T-helper 2 cell (primary cell): ENCODE measurements at regions not wholly inside any gene's neighbourhood (a gene's known extent, or its start where the extent isn't known, plus 50 kb on each side); places are given as distances from the start of the nearest gene placed in this dataset.
"Not testable (repeated sequence)": the region's sequence is repeated elsewhere in the genome, so short reads cannot be mapped to it uniquely, and the experiment has no call there.

ENCODE experiments used
- DNase-seq, 5 experiments: peaks; one replicate each; pipeline versions ENCODE4 v3.0.0 to v3.0.0-alpha.2; 2012 to 2022

DNA sequence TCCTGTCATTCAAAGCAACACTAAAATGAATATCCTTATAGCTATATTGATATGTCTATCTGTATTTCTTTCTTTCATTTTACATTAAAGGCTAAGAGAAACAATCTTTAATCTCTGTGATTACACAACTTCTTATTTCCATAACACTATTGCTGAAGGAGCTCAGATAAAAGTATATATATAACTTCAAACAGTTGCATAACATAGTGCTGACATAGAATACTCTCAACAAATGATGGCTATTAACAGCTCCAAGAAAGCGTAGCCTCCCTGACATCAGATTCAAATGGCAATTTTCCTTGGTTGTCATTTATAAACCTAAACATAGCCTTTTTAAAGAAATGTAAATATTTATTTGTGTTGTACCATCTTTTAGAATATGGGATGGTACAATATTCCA lies 116.6 kb upstream of the PTPRG start:
- DNase-seq = no peak

DNA sequence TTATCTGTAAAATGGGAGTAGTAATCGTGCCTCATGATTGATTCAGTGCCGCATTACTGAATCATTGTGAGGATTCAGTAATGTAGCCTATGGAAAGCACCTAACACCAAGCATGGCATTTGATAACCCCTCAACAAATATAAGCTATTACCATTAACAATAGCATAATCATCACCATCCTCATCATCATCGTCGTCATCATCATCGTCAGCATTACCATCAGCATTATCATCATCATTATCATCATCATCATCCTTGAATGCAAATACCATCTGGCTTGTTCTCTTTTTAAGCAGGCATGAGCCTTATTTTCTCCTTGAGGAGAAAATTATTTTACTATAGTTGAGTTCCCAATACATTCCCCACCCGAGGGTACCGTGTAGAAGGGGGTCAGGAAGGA lies 115.4 kb upstream of the PTPRG start:
- DNase-seq = no peak

GRCh38 chr3:61446341-61446740 lies 115.0 kb upstream of the PTPRG start:
- no peak for DNase-seq

- DNase-seq = no peak
Measured at GRCh38 chr3:61448378-61448777, 113.0 kb upstream of the PTPRG start.

DNA sequence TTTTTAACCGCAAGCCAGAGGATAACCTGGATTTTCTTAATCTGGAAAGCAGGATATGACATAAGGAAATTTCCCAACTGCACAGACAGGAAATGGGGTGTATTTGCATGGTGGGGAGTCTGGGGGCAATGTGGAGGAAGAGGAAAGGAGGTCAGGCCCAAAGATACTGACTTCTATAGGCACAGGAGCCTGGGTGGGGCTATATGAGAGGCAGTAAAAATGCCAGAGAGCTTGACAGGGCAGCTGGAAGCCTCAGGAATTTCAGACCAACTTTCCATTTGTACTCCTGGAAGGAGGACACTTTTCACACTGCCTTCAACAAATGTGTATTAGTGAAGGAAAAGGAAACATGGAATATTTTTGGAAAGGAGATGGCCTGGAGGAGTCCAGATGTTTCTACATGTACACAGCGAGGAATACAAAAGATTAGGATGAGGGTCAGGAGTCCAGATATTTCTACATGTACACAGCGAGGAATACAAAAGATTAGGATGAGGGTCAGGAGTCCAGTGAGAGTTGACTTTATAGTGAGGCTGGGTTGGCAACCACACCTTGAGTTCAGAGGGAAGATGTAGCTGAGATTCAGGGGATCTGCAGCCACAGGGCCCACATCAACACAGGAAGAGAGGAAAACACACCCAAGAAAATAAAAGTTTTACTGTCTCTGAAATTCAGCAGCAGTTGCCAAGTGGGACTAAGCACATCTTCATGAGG lies 111.9 kb upstream of the PTPRG start:
- no peak for DNase-seq

DNA sequence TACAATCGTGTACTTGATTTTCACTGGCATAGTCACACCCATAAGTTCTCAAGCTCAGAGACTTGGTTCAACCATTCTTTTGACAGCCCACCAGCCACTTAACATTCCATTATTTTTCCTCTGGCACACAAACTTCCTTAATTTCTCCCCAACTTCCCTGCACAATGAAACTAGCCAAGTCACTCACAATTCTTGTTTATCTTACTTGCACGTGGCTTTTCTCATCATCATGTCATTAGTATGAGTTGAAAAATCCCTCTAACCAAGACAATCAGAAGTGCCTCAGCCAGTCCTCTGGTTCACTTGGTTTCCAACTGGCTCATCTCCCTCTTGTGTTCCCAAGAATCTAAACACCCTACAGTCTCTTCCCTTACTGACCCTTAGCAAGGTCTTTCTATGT lies 110.5 kb upstream of the PTPRG start:
- DNase-seq = no peak

DNA sequence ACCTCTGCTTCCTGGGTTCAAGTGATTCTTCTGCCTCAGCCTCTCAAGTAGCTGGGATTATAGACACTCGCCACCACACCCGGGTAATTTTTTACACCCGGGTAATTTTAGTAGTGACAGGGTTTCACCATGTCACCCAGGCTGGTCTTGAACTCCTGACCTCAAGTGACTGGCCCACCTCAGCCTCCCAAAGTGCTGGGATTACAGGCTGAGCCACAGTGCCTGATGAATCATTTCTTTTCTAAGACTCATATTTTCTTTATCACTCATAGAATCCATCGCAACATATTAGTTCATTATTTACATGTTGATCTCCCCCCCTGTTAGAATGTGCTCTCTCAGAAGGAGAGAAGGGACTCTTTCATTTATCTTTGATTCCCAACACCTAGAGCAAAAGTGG lies 109.5 kb upstream of the PTPRG start:
- DNase-seq = no peak

DNA sequence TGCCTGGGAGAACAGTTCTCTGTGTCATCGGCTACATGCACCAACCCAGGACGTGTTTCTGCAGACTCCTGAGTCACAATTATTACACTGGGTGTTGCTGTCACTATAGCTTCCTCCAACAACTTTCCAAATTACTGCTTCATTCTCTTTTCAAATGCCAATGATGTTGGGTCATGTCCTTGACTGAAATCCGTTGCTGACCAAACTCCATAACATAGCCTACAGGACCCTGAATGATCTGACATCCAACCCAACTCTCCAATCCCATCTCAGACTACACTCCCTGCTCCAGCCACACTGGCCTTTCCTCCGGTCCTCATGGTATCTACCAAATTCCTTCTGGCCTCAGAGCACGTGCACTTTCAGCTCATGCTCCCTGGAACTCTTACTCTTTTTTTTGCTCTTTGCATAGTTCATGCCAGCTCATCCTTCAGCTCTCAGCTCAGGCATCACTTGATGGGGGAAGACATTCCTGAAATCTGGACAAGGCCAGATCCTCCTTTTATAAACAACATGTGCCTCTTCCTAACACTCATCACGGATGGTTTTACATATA lies 108.8 kb upstream of the PTPRG start:
- no peak for DNase-seq

DNA sequence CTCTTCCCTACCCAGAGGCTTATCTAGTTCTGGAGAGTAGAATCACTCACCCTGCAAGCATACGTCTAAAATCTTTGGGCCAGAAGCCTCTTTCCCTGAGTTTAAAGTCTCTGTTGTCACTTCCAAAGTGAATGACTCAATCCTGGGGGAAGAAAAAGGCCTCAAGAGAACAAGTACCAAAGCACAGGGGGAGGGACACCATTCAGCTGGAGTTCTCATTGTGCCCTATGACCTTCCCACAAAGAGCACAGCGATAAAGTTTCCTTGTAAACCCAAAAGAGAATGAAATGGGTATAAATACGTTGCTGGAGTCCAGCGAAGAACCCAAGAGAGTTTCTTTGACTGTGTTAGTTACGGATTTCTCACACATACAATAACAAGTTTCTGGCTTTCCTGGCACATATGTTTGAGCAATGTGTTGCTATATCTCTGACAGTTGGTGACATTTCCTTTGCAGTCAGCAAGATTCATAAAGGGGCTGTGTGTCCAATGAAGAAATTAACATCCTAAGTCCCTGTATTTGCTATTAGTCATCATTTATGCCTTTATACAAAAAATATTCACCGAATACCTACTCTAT lies 107.3 kb upstream of the PTPRG start:
- no peak for DNase-seq

DNA sequence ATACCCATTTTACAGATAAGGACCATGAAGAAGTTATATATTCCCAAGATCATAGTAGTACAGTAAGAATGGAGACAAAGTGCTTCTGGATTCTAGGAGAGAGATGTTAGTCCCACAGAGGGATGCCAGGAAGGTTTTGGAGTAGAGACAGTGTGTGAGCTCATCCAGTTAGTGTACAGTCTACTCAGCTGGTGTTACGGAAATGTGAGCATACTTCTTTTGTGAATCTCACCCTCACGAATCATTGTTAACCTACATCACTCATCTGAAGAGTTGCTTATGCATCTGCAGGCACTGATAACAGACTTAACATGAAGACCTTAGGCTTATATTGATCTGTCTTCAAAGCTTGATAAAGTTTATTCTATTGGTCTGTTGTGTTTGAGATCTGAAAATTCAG lies 106.6 kb upstream of the PTPRG start:
- DNase-seq = no peak

DNA sequence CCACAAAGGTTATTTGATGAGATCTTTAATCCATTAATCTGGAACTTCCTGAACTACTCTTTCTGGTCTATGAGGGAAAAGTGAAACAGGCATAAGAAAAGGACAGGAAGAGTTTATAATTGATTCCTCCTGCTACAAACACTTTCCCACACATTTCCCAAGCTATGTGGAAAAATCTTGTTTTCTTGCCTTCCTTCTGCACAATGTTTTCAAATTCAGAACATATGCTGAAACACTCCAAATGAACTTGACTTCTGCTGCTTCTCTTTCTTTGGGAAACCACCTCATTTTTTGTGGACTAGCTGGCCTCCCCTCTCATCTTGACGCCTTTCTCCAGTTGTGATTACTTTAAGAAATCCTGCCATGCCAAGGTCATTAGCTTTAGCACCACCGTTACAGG lies 100.7 kb upstream of the PTPRG start:
- DNase-seq = no peak

GRCh38 chr3:61463191-61463590 lies 98.2 kb upstream of the PTPRG start:
- no peak for DNase-seq

DNA sequence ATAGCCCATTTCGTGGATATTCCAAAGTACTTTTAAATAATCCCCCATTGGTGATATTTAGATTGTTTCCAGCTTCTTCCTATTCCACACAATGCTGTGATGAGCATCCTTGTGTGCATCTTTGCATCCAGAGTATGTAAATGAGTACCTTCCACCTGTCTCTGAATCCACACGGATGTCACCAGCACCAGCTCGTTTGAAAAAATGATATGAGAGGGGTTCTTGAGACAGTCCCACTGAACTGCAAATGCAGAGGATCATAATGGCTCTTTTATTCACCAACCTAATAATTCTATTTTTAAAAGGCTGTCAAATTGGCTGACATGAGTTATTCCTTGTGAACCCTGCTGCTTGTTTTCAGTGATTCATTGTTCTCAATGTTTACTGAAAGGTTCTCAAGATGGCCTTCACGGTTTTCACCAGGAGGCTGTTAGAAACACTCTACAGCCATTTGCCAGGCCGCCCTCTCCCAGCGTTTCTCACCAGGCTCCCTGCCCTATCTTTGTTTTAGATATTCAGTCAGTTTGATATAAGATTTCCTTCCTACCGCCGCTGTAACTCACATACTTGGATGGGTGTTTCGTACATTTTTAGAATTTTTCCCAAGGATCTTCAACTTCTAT lies 96.7 kb upstream of the PTPRG start:
- no peak for DNase-seq

- no peak for DNase-seq
Measured at GRCh38 chr3:61466357-61466756, 95.0 kb upstream of the PTPRG start.

DNA sequence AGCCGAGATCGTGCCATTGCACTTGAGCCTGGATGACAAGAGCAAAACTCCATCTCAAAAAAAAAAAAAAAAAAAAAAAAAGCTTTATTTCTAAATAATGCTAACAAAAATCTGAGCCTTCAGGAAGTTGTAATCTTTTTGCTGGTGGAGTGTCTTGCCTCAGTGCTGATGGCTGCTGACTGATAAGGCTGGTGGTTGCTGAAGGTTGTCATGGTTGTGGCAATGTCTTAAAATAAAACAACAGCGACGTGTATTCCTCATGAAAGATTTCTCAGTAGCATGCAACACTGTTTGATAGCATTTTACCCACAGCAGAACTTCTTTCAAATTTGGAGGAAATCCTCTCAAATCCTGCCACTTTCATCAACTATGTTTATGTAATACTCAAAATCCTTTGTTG lies 77.4 kb upstream of the PTPRG start:
- DNase-seq = peak in 1 of 5 experiments; percentile 91

- DNase-seq = no peak
Measured at GRCh38 chr3:61493339-61493738, 68.0 kb upstream of the PTPRG start.

DNA sequence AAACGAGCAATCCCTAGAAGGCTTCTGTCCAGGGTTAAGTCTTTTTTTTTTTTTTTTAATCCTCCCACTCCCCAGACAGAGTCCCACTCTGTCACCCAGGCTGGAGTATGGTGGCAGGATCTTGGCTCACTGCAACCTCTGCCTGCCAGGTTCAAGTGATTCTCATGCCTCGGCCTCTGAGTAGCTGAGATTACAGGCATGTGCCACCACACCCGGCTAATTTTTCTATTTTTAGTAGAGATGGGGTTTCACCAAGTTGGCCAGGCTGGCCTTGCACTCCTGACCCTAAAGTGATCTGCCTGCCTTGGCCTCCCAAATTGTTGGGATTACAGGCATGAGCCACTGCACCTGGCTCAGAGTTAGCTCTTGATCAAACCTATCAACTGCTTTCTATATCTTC lies 67.1 kb upstream of the PTPRG start:
- DNase-seq = not testable (repeated sequence)

GRCh38 chr3:61497463-61497862 lies 63.9 kb upstream of the PTPRG start:
- DNase-seq = no peak

DNA sequence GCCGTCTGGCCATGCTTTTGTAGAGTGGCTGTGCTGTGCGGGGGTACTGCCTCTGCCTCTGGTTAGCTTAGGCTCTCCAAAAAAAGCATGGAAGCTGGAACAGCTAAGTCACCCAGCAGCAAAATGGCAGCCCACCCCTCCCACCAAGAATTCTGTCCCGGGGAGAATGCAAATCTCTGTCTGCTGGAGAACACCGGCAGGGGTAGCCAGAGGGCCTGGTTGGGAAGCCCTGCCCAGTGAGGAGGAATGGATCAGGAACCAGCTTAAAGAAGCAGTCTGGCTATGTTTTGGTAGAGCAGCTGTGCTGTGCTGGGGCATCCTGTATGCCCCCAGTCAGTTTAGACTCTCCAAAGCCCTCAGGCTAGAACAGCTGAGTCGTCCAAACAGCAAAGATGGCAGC lies 56.2 kb upstream of the PTPRG start:
- DNase-seq = no peak

DNA sequence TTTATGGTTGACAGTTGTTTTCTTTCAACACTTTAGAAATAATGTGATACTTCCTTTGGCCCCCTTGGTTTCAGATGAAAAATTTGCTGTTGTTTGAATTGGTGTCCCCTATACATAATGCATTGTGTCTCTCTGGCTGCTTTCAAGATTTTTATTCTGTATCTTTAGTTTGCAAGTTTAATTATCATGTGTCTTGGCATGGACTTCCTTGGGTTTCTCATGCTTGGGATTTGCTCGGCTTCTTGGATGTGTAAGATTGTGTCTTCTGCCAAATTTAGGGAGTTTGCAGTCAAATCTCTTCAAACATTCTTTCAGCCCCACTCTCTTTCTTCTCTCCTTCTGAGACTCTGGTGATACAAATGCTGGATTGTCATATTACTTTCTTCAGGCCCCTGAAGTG lies 53.4 kb upstream of the PTPRG start:
- no peak for DNase-seq
